Dedifferentiated amniotic fluid mesenchymal stem cell (primary cell): ENCODE measurements at regions not wholly inside any gene's neighbourhood (a gene's known extent, or its start where the extent isn't known, plus 50 kb on each side); places are given as distances from the start of the nearest gene placed in this dataset.
"Not testable (repeated sequence)": the region's sequence is repeated elsewhere in the genome, so short reads cannot be mapped to it uniquely, and the experiment has no call there.

Experiments used
- DNase-seq: peaks from one replicate; pipeline ENCODE4 v3.0.0-alpha.2; 2016; ENCODE audit errors: extremely low spot score

- peak; percentile 49 for DNase-seq
Measured at GRCh38 chr4:57424232-57424897, 314.2 kb upstream of the IGFBP7 start.

GRCh38 chr4:57418133-57418532, 307.9 kb upstream of the IGFBP7 start:
- no peak for DNase-seq

- no peak for DNase-seq
Measured at GRCh38 chr4:57412259-57413054, 302.3 kb upstream of the IGFBP7 start.

- peak; percentile 24 for DNase-seq
Measured at GRCh38 chr4:57410331-57411052, 300.3 kb upstream of the IGFBP7 start.

GRCh38 chr4:57405359-57405758, 295.2 kb upstream of the IGFBP7 start:
- DNase-seq: peak; percentile 44

GRCh38 chr4:57404483-57404882, 294.3 kb upstream of the IGFBP7 start:
- DNase-seq: no peak

- DNase-seq: no peak
Measured at GRCh38 chr4:57403591-57403990, 293.4 kb upstream of the IGFBP7 start.

- no peak for DNase-seq
Measured at GRCh38 chr4:57401586-57401985, 291.4 kb upstream of the IGFBP7 start.

GRCh38 chr4:57378766-57379165, 268.6 kb upstream of the IGFBP7 start:
- DNase-seq: no peak

- DNase-seq: no peak
Measured at GRCh38 chr4:57374866-57375595, 264.8 kb upstream of the IGFBP7 start.

- DNase-seq: no peak
Measured at GRCh38 chr4:57373991-57374390, 263.8 kb upstream of the IGFBP7 start.

- no peak for DNase-seq
Measured at GRCh38 chr4:57371671-57372070, 261.5 kb upstream of the IGFBP7 start.

- DNase-seq: no peak
Measured at GRCh38 chr4:57370691-57371090, 260.5 kb upstream of the IGFBP7 start.

GRCh38 chr4:57369446-57369845, 259.3 kb upstream of the IGFBP7 start:
- DNase-seq: no peak

GRCh38 chr4:57364255-57364654, 254.1 kb upstream of the IGFBP7 start:
- DNase-seq: no peak

GRCh38 chr4:57363346-57363745, 253.2 kb upstream of the IGFBP7 start:
- DNase-seq: no peak

- no peak for DNase-seq
Measured at GRCh38 chr4:57360681-57361080, 250.5 kb upstream of the IGFBP7 start.

- no peak for DNase-seq
Measured at GRCh38 chr4:57355101-57355665, 245.0 kb upstream of the IGFBP7 start.

- no peak for DNase-seq
Measured at GRCh38 chr4:57351731-57352130, 241.5 kb upstream of the IGFBP7 start.

- DNase-seq: no peak
Measured at GRCh38 chr4:57344296-57344695, 234.1 kb upstream of the IGFBP7 start.

- peak; percentile 47 for DNase-seq
Measured at GRCh38 chr4:57342411-57342810, 232.2 kb upstream of the IGFBP7 start.

- not testable (repeated sequence) for DNase-seq
Measured at GRCh38 chr4:57338861-57339260, 228.7 kb upstream of the IGFBP7 start.
